ENCODE measurements at regions not wholly inside any gene's neighbourhood (a gene's known extent, or its start where the extent isn't known, plus 50 kb on each side); places are given as distances from the start of the nearest gene placed in this dataset.

DNA sequence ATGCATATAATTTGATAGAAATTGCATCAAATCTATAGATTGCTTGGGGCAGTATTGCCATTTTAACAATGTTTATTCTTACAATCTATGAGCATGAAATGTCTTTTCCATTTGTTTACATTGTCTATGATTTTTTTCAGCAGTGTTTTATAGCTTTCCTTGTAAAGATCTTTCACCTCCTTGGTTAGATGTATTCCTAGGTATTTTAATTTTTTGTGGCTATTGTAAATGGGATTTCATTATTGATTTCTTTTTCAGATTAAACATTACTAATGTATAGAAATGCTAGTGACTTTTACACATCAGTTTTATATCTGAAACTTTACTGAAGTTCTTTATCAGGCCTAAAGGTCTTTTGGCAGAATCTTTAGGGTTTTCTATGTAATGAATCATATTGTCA is 237.6 kb upstream of the STAC start:
- TF ChIP-seq ZNF549 (tag by site-specific recombination; IDR thresholded peaks at IDR 0.05) (no peak), BCL11B (tag by site-specific recombination; IDR thresholded peaks at IDR 0.05; ENCODE audit: low read depth) (no peak), REPIN1 (tag by site-specific recombination; IDR thresholded peaks at IDR 0.05; ENCODE audit: low read depth) (no peak), SP2 (tag by site-specific recombination; IDR thresholded peaks at IDR 0.05) (no peak), PBX3 (CRISPR knock-in tag; IDR thresholded peaks at IDR 0.05) (no peak), YY1 (tag by site-specific recombination; IDR thresholded peaks at IDR 0.05) (no peak), ZNF596 (tag by site-specific recombination; IDR thresholded peaks at IDR 0.05) (no peak), CTCF (tag by site-specific recombination; IDR thresholded peaks at IDR 0.05) (no peak), GLIS2 (tag by site-specific recombination; IDR thresholded peaks at IDR 0.05) (no peak), ZNF529 (tag by site-specific recombination; IDR thresholded peaks at IDR 0.05; ENCODE audit: insufficient replicate concordance) (no peak), ZNF548 (tag by site-specific recombination; IDR thresholded peaks at IDR 0.05) (no peak)
- TF ChIP-seq, protein P1, sequence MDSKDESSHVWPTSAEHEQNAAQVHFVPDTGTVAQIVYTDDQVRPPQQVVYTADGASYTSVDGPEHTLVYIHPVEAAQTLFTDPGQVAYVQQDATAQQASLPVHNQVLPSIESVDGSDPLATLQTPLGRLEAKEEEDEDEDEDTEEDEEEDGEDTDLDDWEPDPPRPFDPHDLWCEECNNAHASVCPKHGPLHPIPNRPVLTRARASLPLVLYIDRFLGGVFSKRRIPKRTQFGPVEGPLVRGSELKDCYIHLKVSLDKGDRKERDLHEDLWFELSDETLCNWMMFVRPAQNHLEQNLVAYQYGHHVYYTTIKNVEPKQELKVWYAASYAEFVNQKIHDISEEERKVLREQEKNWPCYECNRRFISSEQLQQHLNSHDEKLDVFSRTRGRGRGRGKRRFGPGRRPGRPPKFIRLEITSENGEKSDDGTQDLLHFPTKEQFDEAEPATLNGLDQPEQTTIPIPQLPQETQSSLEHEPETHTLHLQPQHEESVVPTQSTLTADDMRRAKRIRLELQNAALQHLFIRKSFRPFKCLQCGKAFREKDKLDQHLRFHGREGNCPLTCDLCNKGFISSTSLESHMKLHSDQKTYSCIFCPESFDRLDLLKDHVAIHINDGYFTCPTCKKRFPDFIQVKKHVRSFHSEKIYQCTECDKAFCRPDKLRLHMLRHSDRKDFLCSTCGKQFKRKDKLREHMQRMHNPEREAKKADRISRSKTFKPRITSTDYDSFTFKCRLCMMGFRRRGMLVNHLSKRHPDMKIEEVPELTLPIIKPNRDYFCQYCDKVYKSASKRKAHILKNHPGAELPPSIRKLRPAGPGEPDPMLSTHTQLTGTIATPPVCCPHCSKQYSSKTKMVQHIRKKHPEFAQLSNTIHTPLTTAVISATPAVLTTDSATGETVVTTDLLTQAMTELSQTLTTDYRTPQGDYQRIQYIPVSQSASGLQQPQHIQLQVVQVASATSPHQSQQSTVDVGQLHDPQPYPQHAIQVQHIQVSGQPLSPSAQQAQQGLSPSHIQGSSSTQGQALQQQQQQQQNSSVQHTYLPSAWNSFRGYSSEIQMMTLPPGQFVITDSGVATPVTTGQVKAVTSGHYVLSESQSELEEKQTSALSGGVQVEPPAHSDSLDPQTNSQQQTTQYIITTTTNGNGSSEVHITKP (tag by site-specific recombination; IDR thresholded peaks at IDR 0.05): no peak
- TF ChIP-seq, protein P2, sequence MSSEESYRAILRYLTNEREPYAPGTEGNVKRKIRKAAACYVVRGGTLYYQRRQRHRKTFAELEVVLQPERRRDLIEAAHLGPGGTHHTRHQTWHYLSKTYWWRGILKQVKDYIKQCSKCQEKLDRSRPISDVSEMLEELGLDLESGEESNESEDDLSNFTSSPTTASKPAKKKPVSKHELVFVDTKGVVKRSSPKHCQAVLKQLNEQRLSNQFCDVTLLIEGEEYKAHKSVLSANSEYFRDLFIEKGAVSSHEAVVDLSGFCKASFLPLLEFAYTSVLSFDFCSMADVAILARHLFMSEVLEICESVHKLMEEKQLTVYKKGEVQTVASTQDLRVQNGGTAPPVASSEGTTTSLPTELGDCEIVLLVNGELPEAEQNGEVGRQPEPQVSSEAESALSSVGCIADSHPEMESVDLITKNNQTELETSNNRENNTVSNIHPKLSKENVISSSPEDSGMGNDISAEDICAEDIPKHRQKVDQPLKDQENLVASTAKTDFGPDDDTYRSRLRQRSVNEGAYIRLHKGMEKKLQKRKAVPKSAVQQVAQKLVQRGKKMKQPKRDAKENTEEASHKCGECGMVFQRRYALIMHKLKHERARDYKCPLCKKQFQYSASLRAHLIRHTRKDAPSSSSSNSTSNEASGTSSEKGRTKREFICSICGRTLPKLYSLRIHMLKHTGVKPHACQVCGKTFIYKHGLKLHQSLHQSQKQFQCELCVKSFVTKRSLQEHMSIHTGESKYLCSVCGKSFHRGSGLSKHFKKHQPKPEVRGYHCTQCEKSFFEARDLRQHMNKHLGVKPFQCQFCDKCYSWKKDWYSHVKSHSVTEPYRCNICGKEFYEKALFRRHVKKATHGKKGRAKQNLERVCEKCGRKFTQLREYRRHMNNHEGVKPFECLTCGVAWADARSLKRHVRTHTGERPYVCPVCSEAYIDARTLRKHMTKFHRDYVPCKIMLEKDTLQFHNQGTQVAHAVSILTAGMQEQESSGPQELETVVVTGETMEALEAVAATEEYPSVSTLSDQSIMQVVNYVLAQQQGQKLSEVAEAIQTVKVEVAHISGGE (tag by site-specific recombination; conservative IDR thresholded peaks at IDR 0.05; ENCODE audit: low read depth): no peak

Measured in HEK293 (cell line).